GM23248 (cell line): ENCODE measurements at regions not wholly inside any gene's neighbourhood (a gene's known extent, or its start where the extent isn't known, plus 50 kb on each side); places are given as distances from the start of the nearest gene placed in this dataset.

Experiments used
- DNase-seq: peaks from one replicate; pipeline ENCODE4 v3.0.0-alpha.2; 2015
- H2AFZ ChIP-seq: fragments of 200-600 bp; sonication (generic); 2 replicates; pipeline ENCODE4 v1.6.1; 2016; ENCODE audit warnings: antibody characterized with exemption
- H3F3A ChIP-seq: fragments of 200-600 bp; sonication (generic); 2 replicates; pipeline ENCODE4 v1.6.1; 2016; ENCODE audit warnings: mild to moderate bottlenecking, antibody characterized with exemption, mixed run types; ENCODE audit not compliant: insufficient read depth
- H3K27ac ChIP-seq: fragments of 200-600 bp; sonication (generic); 2 replicates; pipeline ENCODE4 v1.5.1; 2016; ENCODE audit warnings: mild to moderate bottlenecking
- H3K27me3 ChIP-seq: fragments of 200-600 bp; sonication (generic); replicated peaks from 2 replicates; pipeline ENCODE4 v1.6.1; 2016; ENCODE audit warnings: mild to moderate bottlenecking; ENCODE audit not compliant: insufficient read depth
- H3K36me3 ChIP-seq: fragments of 200-600 bp; sonication (generic); 2 replicates; pipeline ENCODE4 v1.6.1; 2016; ENCODE audit warnings: low read depth, mild to moderate bottlenecking
- H3K4me1 ChIP-seq: fragments of 200-600 bp; sonication (generic); 2 replicates; pipeline ENCODE4 v1.6.1; 2016; ENCODE audit warnings: mild to moderate bottlenecking; ENCODE audit not compliant: insufficient read depth
- H3K4me2 ChIP-seq: fragments of 200-600 bp; sonication (generic); one replicate; pipeline ENCODE4 v1.6.1; 2016; ENCODE audit warnings: mild to moderate bottlenecking; ENCODE audit not compliant: unreplicated experiment
- H3K4me3 ChIP-seq: fragments of 200-600 bp; sonication (generic); 2 replicates; pipeline ENCODE4 v1.5.1; 2016; ENCODE audit warnings: mild to moderate bottlenecking
- H3K79me2 ChIP-seq: fragments of 200-600 bp; sonication (generic); 2 replicates; pipeline ENCODE4 v1.6.1; 2016; ENCODE audit warnings: mild to moderate bottlenecking; ENCODE audit not compliant: insufficient read depth
- H3K9ac ChIP-seq: fragments of 200-600 bp; sonication (generic); 2 replicates; pipeline ENCODE4 v1.6.1; 2016; ENCODE audit warnings: mild to moderate bottlenecking
- H3K9me2 ChIP-seq: fragments of 200-600 bp; sonication (generic); 2 replicates; pipeline ENCODE4 v1.6.1; 2016; ENCODE audit warnings: mixed run types, mild to moderate bottlenecking, moderate library complexity; ENCODE audit not compliant: insufficient read depth
- H3K9me3 ChIP-seq: fragments of 200-600 bp; sonication (generic); one replicate; pipeline ENCODE4 v1.6.1; 2017; ENCODE audit warnings: low read depth
- H4K20me1 ChIP-seq: fragments of 200-600 bp; sonication (generic); 2 replicates; pipeline ENCODE4 v1.6.0; 2016; ENCODE audit not compliant: insufficient read depth
- EZH2 ChIP-seq: fragments of 200-600 bp; sonication (generic); IDR thresholded peaks from 2 replicates; pipeline ENCODE4 v1.6.1; 2018; ENCODE audit warnings: antibody characterized with exemption, mild to moderate bottlenecking; ENCODE audit not compliant: insufficient read depth, poor library complexity, severe bottlenecking
- EZH2phosphoT487 ChIP-seq: fragments of 200-600 bp; sonication (generic); IDR thresholded peaks from 2 replicates; pipeline ENCODE4 v1.6.1; 2018; ENCODE audit warnings: antibody characterized with exemption, moderate library complexity, mild to moderate bottlenecking, low read depth; ENCODE audit not compliant: insufficient read depth
- WGBS, 2 experiments: methylation state at CpG; one replicate each; pipeline ENCODE4 v1.1.6; 2015 to 2017; ENCODE audit warnings: low lambda C conversion rate in 2 of 2, low coverage in 1 of 2; ENCODE audit errors: missing lambda C conversion rate in 2 of 2; 5-methylcytosine and 5-hydroxymethylcytosine counted together
- in situ Hi-C: fragments of 300-500 bp; cut with MboI; formaldehyde crosslinking; loops from 2 replicates; pipeline ENCODE4 v1.15.0; 2020

- no peak overlapping the region for H3K4me3 ChIP-seq
- peaks cover 16% of the 10 kb centered on the region; the same call in 1 of the 2 replicates for H3K27me3 ChIP-seq
- H3K4me1 ChIP-seq, result no peaks in the 10 kb centered on the region
- WGBS, 2 experiments, result 95 to 97% methylated on average over 1 of the region's 1 CpG
- H2AFZ ChIP-seq, result no peak overlapping the region
- in situ Hi-C loops, result no loop called here
- no peak overlapping the region for H3K9ac ChIP-seq
- H3K9me2 ChIP-seq, result no peaks in the 10 kb centered on the region
- no peak overlapping the region for H3K27ac ChIP-seq
- no peak overlapping the region for H3K4me2 ChIP-seq
- H4K20me1 ChIP-seq, result no peaks in the 10 kb centered on the region
- H3F3A ChIP-seq, result no peaks in the 10 kb centered on the region
- no peaks in the 10 kb centered on the region for H3K9me3 ChIP-seq
- TF ChIP-seq EZH2 (no peak), EZH2phosphoT487 (no peak)
- H3K79me2 ChIP-seq, result no peaks in the 10 kb centered on the region
- H3K36me3 ChIP-seq, result no peaks in the 10 kb centered on the region
- DNase-seq, result no peak
Measured at GRCh38 chr2:200099256-200099655, 143.9 kb downstream of the MAIP1 start.

- no peaks in the 10 kb centered on the region for H3K79me2 ChIP-seq
- no peaks in the 10 kb centered on the region for H3K9me3 ChIP-seq
- no peaks in the 10 kb centered on the region for H3F3A ChIP-seq
- H3K27ac ChIP-seq, result no peak overlapping the region
- no peak overlapping the region for H3K4me3 ChIP-seq
- H2AFZ ChIP-seq, result no peak overlapping the region
- H3K4me2 ChIP-seq, result no peak overlapping the region
- peaks cover 16% of the 10 kb centered on the region; the same call in 1 of the 2 replicates for H3K27me3 ChIP-seq
- H3K36me3 ChIP-seq, result no peaks in the 10 kb centered on the region
- no peaks in the 10 kb centered on the region for H4K20me1 ChIP-seq
- H3K9ac ChIP-seq, result no peak overlapping the region
- no peak for TF ChIP-seq EZH2phosphoT487
- TF ChIP-seq EZH2, result no peak
- no peak for DNase-seq
- in situ Hi-C loops, result no loop called here
- H3K9me2 ChIP-seq, result no peaks in the 10 kb centered on the region
- no peaks in the 10 kb centered on the region for H3K4me1 ChIP-seq
Measured at GRCh38 chr2:200100027-200100426, 144.6 kb downstream of the MAIP1 start.

GRCh38 chr2:200101922-200102321 is 146.5 kb downstream of the MAIP1 start:
- Histone ChIP-seq H3K4me3 (no peak overlapping the region), H3K79me2 (no peaks in the 10 kb centered on the region), H3K36me3 (no peaks in the 10 kb centered on the region), H3F3A (no peaks in the 10 kb centered on the region), H3K4me2 (no peak overlapping the region), H3K9me3 (no peaks in the 10 kb centered on the region), H3K9me2 (no peaks in the 10 kb centered on the region), H3K27me3 (0 out of 2 replicates have a peak, but pooled peaks cover 16% of the 10 kb centered on the region), H3K4me1 (no peaks in the 10 kb centered on the region), H2AFZ (no peak overlapping the region), H3K9ac (no peak overlapping the region), H4K20me1 (no peaks in the 10 kb centered on the region), H3K27ac (no peak overlapping the region)
- TF ChIP-seq EZH2phosphoT487 (no peak), EZH2 (no peak)
- in situ Hi-C loops, result no loop called here
- 69 to 71% methylated on average over 4 of the region's 4 CpGs for WGBS, 2 experiments
- DNase-seq, result no peak

GRCh38 chr2:200102971-200103370 is 147.6 kb downstream of the MAIP1 start:
- H3K9me3 ChIP-seq, result no peaks in the 10 kb centered on the region
- no peak overlapping the region for H3K9ac ChIP-seq
- H4K20me1 ChIP-seq, result no peaks in the 10 kb centered on the region
- H3K4me1 ChIP-seq, result no peaks in the 10 kb centered on the region
- in situ Hi-C loops, result no loop called here
- H3K9me2 ChIP-seq, result no peaks in the 10 kb centered on the region
- no peak overlapping the region for H2AFZ ChIP-seq
- no peaks in the 10 kb centered on the region for H3F3A ChIP-seq
- DNase-seq, result no peak
- no peaks in the 10 kb centered on the region for H3K36me3 ChIP-seq
- no peak overlapping the region for H3K4me3 ChIP-seq
- H3K79me2 ChIP-seq, result no peaks in the 10 kb centered on the region
- TF ChIP-seq EZH2 (no peak), EZH2phosphoT487 (no peak)
- 48 to 59% methylated on average over 1 of the region's 1 CpG for WGBS, 2 experiments
- no peak overlapping the region for H3K4me2 ChIP-seq
- 0 out of 2 replicates have a peak, but pooled peaks cover 13% of the 10 kb centered on the region for H3K27me3 ChIP-seq
- H3K27ac ChIP-seq, result no peak overlapping the region

- in situ Hi-C loops, result no loop called here
Measured at GRCh38 chr2:200104015-200104414, 148.6 kb downstream of the MAIP1 start.

More at GRCh38 chr2:200104015-200104414, 148.6 kb downstream of the MAIP1 start:
- Histone ChIP-seq H3K27me3 (0 out of 2 replicates have a peak, but pooled peaks cover 6% of the 10 kb centered on the region), H3K9ac (no peak overlapping the region), H3K36me3 (no peaks in the 10 kb centered on the region), H3F3A (no peaks in the 10 kb centered on the region), H3K4me3 (no peak overlapping the region), H3K9me2 (no peaks in the 10 kb centered on the region), H3K9me3 (no peaks in the 10 kb centered on the region), H3K4me1 (no peaks in the 10 kb centered on the region), H3K79me2 (no peaks in the 10 kb centered on the region), H2AFZ (no peak overlapping the region), H3K27ac (no peak overlapping the region), H4K20me1 (no peaks in the 10 kb centered on the region), H3K4me2 (no peak overlapping the region)
- whole genome bisulfite sequencing, 2 experiments, result 94 to 96% methylated on average over 1 of the region's 1 CpG
- DNase-seq, result peak; percentile 37
- TF ChIP-seq EZH2, result no peak
- no peak for TF ChIP-seq EZH2phosphoT487
